RWPE2 (cell line): ENCODE measurements at regions not wholly inside any gene's neighbourhood (a gene's known extent, or its start where the extent isn't known, plus 50 kb on each side); places are given as distances from the start of the nearest gene placed in this dataset.

Source experiments
- ATAC-seq: fragments of 200-7000 bp; cut with Tn5 transposase; 3 replicates; pipeline ENCODE4 v1.9.1; 2021; ENCODE audit warnings: low read depth
- DNase-seq: peaks from one replicate; pipeline ENCODE4 v3.0.0-alpha.2; 2020; ENCODE audit warnings: low spot score
- H3K27ac ChIP-seq: fragments of 450-650 bp; 2 replicates; pipeline ENCODE4 v1.5.1; 2017; ENCODE audit warnings: mild to moderate bottlenecking; ENCODE audit not compliant: poor library complexity, severe bottlenecking
- H3K27me3 ChIP-seq: fragments of 250-450 bp; sonication (Bioruptor Pico); 2 replicates; pipeline ENCODE4 v1.5.1; 2021; ENCODE audit warnings: mild to moderate bottlenecking, moderate library complexity; ENCODE audit not compliant: insufficient read depth, poor library complexity, severe bottlenecking
- H3K36me3 ChIP-seq: fragments of 250-450 bp; sonication (Bioruptor Pico); 2 replicates; pipeline ENCODE4 v1.5.1; 2020; ENCODE audit warnings: low read depth, mild to moderate bottlenecking, moderate library complexity
- H3K4me1 ChIP-seq: fragments of 250-450 bp; sonication (Bioruptor Pico); 2 replicates; pipeline ENCODE4 v1.5.1; 2021; ENCODE audit warnings: mild to moderate bottlenecking, moderate library complexity; ENCODE audit not compliant: insufficient read depth, poor library complexity, severe bottlenecking
- H3K4me3 ChIP-seq: fragments of 250-450 bp; sonication (Bioruptor Pico); 2 replicates; pipeline ENCODE4 v1.5.1; 2021; ENCODE audit warnings: mild to moderate bottlenecking, moderate library complexity; ENCODE audit not compliant: severe bottlenecking
- H3K9me3 ChIP-seq: fragments of 250-450 bp; sonication (Bioruptor Pico); 2 replicates; pipeline ENCODE4 v1.5.1; 2021; ENCODE audit warnings: mild to moderate bottlenecking, moderate library complexity; ENCODE audit not compliant: severe bottlenecking
- TF ChIP-seq, protein P1 (sequence below): fragments of 450-650 bp; IDR thresholded peaks from one replicate; pipeline ENCODE4 v1.5.1; 2017; ENCODE audit warnings: mild to moderate bottlenecking, moderate library complexity; ENCODE audit not compliant: poor library complexity, severe bottlenecking

- TF ChIP-seq, protein P1, sequence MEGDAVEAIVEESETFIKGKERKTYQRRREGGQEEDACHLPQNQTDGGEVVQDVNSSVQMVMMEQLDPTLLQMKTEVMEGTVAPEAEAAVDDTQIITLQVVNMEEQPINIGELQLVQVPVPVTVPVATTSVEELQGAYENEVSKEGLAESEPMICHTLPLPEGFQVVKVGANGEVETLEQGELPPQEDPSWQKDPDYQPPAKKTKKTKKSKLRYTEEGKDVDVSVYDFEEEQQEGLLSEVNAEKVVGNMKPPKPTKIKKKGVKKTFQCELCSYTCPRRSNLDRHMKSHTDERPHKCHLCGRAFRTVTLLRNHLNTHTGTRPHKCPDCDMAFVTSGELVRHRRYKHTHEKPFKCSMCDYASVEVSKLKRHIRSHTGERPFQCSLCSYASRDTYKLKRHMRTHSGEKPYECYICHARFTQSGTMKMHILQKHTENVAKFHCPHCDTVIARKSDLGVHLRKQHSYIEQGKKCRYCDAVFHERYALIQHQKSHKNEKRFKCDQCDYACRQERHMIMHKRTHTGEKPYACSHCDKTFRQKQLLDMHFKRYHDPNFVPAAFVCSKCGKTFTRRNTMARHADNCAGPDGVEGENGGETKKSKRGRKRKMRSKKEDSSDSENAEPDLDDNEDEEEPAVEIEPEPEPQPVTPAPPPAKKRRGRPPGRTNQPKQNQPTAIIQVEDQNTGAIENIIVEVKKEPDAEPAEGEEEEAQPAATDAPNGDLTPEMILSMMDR: no peak
- no peak overlapping the region for H3K4me3 ChIP-seq
- H3K9me3 ChIP-seq: no peaks in the 10 kb centered on the region
- no peak overlapping the region for H3K27ac ChIP-seq
- ATAC-seq (no peak), DNase-seq (no peak)
- H3K36me3 ChIP-seq: no peaks in the 10 kb centered on the region
- no peaks in the 10 kb centered on the region for H3K4me1 ChIP-seq
- H3K27me3 ChIP-seq: no peaks in the 10 kb centered on the region
Measured at GRCh38 chrX:20664131-20664530, 397.4 kb upstream of the RPS6KA3 start.

DNA sequence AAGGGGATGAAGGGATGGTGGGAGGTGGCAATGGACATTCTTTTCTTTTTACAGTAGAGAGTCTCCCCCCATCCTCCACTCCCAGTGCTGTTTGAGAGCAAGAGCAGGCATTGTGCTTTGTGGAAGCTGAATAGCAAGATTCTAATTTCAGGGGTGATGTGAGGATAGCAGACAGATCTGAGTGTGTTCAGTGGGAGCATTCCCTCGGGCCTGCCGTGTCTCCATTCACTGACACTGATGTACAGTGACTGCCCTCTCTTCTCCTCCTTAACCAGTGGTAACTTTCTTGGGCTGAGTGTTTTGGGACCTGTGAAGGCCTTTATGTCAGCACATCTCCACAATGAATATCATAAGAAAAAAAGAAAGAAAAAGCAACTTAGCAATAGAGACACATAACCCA lies 396.6 kb upstream of the RPS6KA3 start:
- no peaks in the 10 kb centered on the region for H3K9me3 ChIP-seq
- H3K27me3 ChIP-seq: no peaks in the 10 kb centered on the region
- no peak overlapping the region for H3K4me3 ChIP-seq
- ATAC-seq (no peak), DNase-seq (no peak)
- no peaks in the 10 kb centered on the region for H3K4me1 ChIP-seq
- TF ChIP-seq, protein P1: no peak
- no peak overlapping the region for H3K27ac ChIP-seq
- no peaks in the 10 kb centered on the region for H3K36me3 ChIP-seq

DNA sequence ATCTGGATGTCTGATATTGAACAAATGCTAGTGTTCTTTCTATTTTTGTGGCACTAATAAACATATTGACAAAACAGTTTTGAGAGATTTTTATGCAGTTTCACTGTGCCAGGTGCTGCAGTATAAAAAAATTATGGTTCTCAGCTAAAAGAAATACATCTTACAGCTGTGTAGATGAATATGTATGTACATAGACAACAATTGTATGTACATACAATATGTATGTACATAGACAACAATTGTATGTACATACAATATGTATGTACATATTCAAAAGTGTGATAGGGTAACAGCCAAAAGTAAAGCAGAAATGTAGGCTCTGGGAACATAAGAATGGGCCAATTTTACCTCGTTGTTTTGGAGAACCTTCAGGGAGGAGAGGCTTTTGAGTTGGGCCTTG lies 390.0 kb upstream of the RPS6KA3 start:
- H3K27ac ChIP-seq: no peak overlapping the region
- no peaks in the 10 kb centered on the region for H3K4me1 ChIP-seq
- DNase-seq (no peak), ATAC-seq (no peak)
- H3K36me3 ChIP-seq: no peaks in the 10 kb centered on the region
- no peaks in the 10 kb centered on the region for H3K9me3 ChIP-seq
- TF ChIP-seq, protein P1: no peak
- no peak overlapping the region for H3K4me3 ChIP-seq
- no peaks in the 10 kb centered on the region for H3K27me3 ChIP-seq

DNA sequence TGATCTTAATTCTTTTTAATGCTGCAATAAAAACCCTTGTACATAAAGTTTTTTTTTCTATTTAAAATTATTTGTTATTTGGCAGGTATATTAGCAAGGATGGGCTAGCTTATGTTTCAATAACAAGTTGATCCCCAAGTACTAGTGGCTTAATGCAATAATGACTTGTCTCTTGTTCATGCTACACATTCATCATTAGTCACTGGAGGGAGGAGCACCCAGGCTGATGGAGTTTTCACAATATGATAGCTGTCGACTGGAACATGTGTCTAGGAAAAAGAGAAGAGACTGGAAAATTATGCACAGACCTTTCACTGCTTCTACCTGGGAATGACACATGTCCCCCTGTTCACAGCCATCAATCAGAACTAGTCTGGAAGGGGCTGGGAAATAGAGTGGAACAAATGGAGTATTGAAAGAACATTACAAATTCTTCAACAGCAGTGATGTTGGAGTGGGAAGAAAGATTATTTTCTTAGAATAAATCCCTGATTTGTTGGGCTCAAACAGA lies 387.9 kb upstream of the RPS6KA3 start:
- no peaks in the 10 kb centered on the region for H3K27me3 ChIP-seq
- no peaks in the 10 kb centered on the region for H3K9me3 ChIP-seq
- no peaks in the 10 kb centered on the region for H3K36me3 ChIP-seq
- no peak overlapping the region for H3K27ac ChIP-seq
- no peak for DNase-seq
- TF ChIP-seq, protein P1: no peak
- no peak for ATAC-seq
- no peaks in the 10 kb centered on the region for H3K4me1 ChIP-seq
- no peak overlapping the region for H3K4me3 ChIP-seq

DNA sequence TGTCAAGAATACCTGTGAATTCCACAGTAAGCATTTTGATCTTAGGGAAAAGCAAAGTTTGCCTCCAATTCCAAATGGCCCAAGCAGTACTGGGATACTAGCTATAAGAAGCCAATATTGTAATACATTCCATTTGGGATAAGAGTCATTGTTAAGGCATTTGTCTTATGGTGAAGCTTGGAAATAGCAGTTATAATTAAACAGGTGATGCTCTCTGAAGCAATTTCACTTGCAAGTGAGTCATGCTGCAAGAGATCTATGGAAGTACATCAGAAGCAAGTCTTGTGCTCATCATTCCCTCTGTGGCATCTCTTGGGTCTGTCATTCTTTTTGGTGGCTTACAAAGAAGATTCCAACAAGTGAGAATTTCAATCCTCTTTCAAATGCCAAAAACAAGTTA lies 386.4 kb upstream of the RPS6KA3 start:
- Histone ChIP-seq H3K4me3 (no peak overlapping the region), H3K9me3 (no peaks in the 10 kb centered on the region), H3K4me1 (no peaks in the 10 kb centered on the region), H3K27ac (no peak overlapping the region), H3K36me3 (no peaks in the 10 kb centered on the region), H3K27me3 (no peaks in the 10 kb centered on the region)
- no peak for ATAC-seq
- no peak for DNase-seq
- TF ChIP-seq, protein P1: no peak
